CD14-positive monocyte (primary cell): ENCODE measurements at regions not wholly inside any gene's neighbourhood (a gene's known extent, or its start where the extent isn't known, plus 50 kb on each side); places are given as distances from the start of the nearest gene placed in this dataset.

Experiments
- DNase-seq, 3 donors: peaks; one replicate each; pipeline ENCODE4 v3.0.0-alpha.2; 2011 to 2022
- H2AFZ ChIP-seq: 2 replicates; pipeline ENCODE4 v1.6.0; 2012; ENCODE audit warnings: mild to moderate bottlenecking, low read depth, low read length, inconsistent platforms; ENCODE audit not compliant: insufficient read depth, poor library complexity, severe bottlenecking
- H3K27ac ChIP-seq, 2 donors: 1 replicate in 1 of 2; 2 replicates in 1 of 2; pipeline ENCODE4 v1.5.1; 2012 to 2013; ENCODE audit warnings: low read length in 2 of 2, control low read depth in 1 of 2, inconsistent platforms in 1 of 2, low read depth in 1 of 2, mild to moderate bottlenecking in 1 of 2
- H3K27me3 ChIP-seq, 2 donors: one replicate each; pipeline versions ENCODE4 v1.6.0 to v1.6.1; 2011 to 2013; ENCODE audit warnings: low read length in 2 of 2; ENCODE audit not compliant: control insufficient read depth in 2 of 2, insufficient read depth in 2 of 2
- H3K36me3 ChIP-seq, 2 donors: replicated peaks in 1 of 2; 1 replicate in 1 of 2; 2 replicates in 1 of 2; pipeline versions ENCODE4 v1.5.1 to v1.6.1; 2012 to 2013; ENCODE audit warnings: low read length in 2 of 2, control low read depth in 1 of 2, inconsistent platforms in 1 of 2, mild to moderate bottlenecking in 1 of 2; ENCODE audit not compliant: insufficient read depth in 2 of 2, control insufficient read depth in 1 of 2
- H3K4me1 ChIP-seq, 2 donors: 1 replicate in 1 of 2; 2 replicates in 1 of 2; pipeline versions ENCODE4 v1.5.1 to v1.6.1; 2012 to 2013; ENCODE audit warnings: low read length in 2 of 2, control low read depth in 1 of 2, inconsistent platforms in 1 of 2, mild to moderate bottlenecking in 1 of 2, moderate library complexity in 1 of 2; ENCODE audit not compliant: insufficient read depth in 2 of 2, control insufficient read depth in 1 of 2
- H3K4me2 ChIP-seq: replicated peaks from 2 replicates; pipeline ENCODE3; 2012; ENCODE audit warnings: low read length, moderate library complexity, mild to moderate bottlenecking; ENCODE audit not compliant: poor library complexity, severe bottlenecking; ENCODE audit errors: extremely low read depth
- H3K4me3 ChIP-seq, 3 experiments: fragments of 200-600 bp in 1 of 3; sonication (generic) in 1 of 3; replicated peaks in 1 of 3; 1 replicate in 2 of 3; 2 replicates in 1 of 3; pipeline ENCODE4 v1.5.1; 2011 to 2013; ENCODE audit warnings: low read length in 3 of 3, mild to moderate bottlenecking in 3 of 3, control low read depth in 2 of 3, low read depth in 2 of 3, inconsistent platforms in 1 of 3, moderate library complexity in 1 of 3
- H3K79me2 ChIP-seq: 2 replicates; pipeline ENCODE4 v1.6.0; 2012; ENCODE audit warnings: mild to moderate bottlenecking, control low read depth, inconsistent platforms, low read length, moderate library complexity; ENCODE audit not compliant: insufficient read depth
- H3K9ac ChIP-seq: 2 replicates; pipeline ENCODE4 v1.6.0; 2017; ENCODE audit warnings: low read length, mild to moderate bottlenecking; ENCODE audit not compliant: insufficient read depth, poor library complexity, severe bottlenecking
- H3K9me3 ChIP-seq, 2 donors: replicated peaks in 1 of 2; 1 replicate in 1 of 2; 2 replicates in 1 of 2; pipeline versions ENCODE4 v1.5.1 to v1.6.1; 2012 to 2013; ENCODE audit warnings: low read length in 2 of 2, control low read depth in 1 of 2; ENCODE audit not compliant: control insufficient read depth in 1 of 2, insufficient read depth in 1 of 2
- H4K20me1 ChIP-seq: 2 replicates; pipeline ENCODE4 v1.6.0; 2012; ENCODE audit warnings: mild to moderate bottlenecking, low read length, control low read depth, moderate library complexity; ENCODE audit not compliant: insufficient read depth
- H3K27ac Mint-ChIP-seq, 7 donors: one replicate each; pipeline ENCODE4 v1.8.0; 2020; ENCODE audit warnings: mild to moderate bottlenecking in 7 of 7, mixed read lengths in 7 of 7, moderate library complexity in 6 of 7, inconsistent platforms in 2 of 7
- H3K27me3 Mint-ChIP-seq, 3 donors: one replicate each; pipeline ENCODE4 v1.8.0; 2021 to 2022; ENCODE audit warnings: low read depth in 3 of 3, mild to moderate bottlenecking in 3 of 3, mixed read lengths in 3 of 3, moderate library complexity in 3 of 3, inconsistent platforms in 1 of 3
- H3K36me3 Mint-ChIP-seq, 2 donors: one replicate each; pipeline ENCODE4 v1.8.0; 2020; ENCODE audit warnings: mixed read lengths in 2 of 2, inconsistent platforms in 1 of 2, mild to moderate bottlenecking in 1 of 2
- H3K4me1 Mint-ChIP-seq: one replicate; pipeline ENCODE4 v1.8.0; 2020; ENCODE audit warnings: mild to moderate bottlenecking, mixed read lengths
- H3K4me3 Mint-ChIP-seq, 2 donors: one replicate each; pipeline ENCODE4 v1.8.0; 2020; ENCODE audit warnings: mild to moderate bottlenecking in 2 of 2, mixed read lengths in 2 of 2, moderate library complexity in 1 of 2
- H3K9me3 Mint-ChIP-seq, 7 donors: one replicate each; pipeline ENCODE4 v1.8.0; 2020 to 2022; ENCODE audit warnings: mixed read lengths in 7 of 7, mild to moderate bottlenecking in 6 of 7, moderate library complexity in 6 of 7, inconsistent platforms in 2 of 7
- CTCF ChIP-seq: fragments of 200-600 bp; IDR thresholded peaks from one replicate; pipeline ENCODE4 v1.8.0; 2022; ENCODE audit warnings: antibody characterized with exemption, mild to moderate bottlenecking
- WGBS: methylation state at CpG from one replicate; pipeline ENCODE4 v1.1.5; 2013; ENCODE audit warnings: missing lambda C conversion rate; ENCODE audit not compliant: insufficient coverage; 5-methylcytosine and 5-hydroxymethylcytosine counted together
- intact Hi-C, 2 donors: fragments of 100-400 bp; cut with micrococcal nuclease; formaldehyde crosslinking; loops; one replicate each; pipeline versions ENCODE4 v1.15.0 to v1.15.1; 2023

DNA sequence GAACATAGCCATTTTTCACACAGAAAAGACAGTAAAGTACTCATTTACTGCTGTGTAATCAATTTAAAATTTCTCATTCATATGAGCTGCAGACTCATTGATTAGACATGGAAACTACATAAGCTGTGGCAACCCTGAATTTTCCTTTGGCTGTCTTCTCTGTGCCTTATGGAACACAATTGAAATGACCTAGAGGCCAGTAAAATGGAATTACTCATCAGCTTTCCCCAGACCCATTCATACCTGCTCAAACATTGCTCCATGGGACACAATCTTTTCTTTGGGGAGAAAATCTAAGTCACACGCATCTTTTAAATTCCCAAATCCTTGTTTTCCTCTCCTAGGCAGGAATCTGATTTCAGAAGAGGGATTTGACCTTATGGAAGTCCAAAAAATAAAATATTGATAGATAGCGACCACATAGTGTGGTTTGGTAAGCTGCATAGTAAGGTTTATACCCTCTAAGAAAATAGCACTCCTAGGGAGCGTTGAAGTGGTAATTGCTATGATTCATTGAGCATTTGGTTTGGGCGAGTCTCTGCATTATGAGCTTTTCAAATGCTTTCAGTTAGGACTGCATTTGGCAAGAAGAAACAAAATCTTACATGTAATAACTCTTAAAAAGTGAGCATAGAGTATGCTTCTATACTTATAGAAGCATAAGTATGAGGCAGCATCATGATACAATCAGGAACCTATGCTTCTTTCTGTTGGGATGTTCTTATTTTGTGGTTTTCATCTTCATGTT lies 243.4 kb upstream of the GADL1 start:
- Histone ChIP-seq H3K4me1 (no peaks in the 10 kb centered on the region), H4K20me1 (no peaks in the 10 kb centered on the region), H3K36me3 (no peaks in the 10 kb centered on the region), H3K4me3 (no peak overlapping the region), H3K9ac (no peak overlapping the region), H3K9me3 (no peaks in the 10 kb centered on the region), H3K79me2 (no peaks in the 10 kb centered on the region), H2AFZ (no peak overlapping the region), H3K27ac (no peak overlapping the region), H3K27me3 (no peaks in the 10 kb centered on the region), H3K4me2 (no peak overlapping the region)
- Mint-ChIP-seq H3K27ac (no peak overlapping the region), H3K27me3 (no peaks in the 10 kb centered on the region), H3K36me3 (no peaks in the 10 kb centered on the region), H3K4me3 (no peak overlapping the region), H3K9me3 (peaks cover 0 to 5% (median 0%) of the 10 kb centered on the region in 7 donors), H3K4me1 (no peaks in the 10 kb centered on the region)
- no peak for TF ChIP-seq CTCF
- intact Hi-C loops = no loop called here
- DNase-seq = no peak
- WGBS = no CpG with 5 or more reads among the region's 4 CpGs

GRCh38 chr3:31140470-31140869 lies 246.0 kb upstream of the GADL1 start:
- intact Hi-C loops = no loop called here
- H3K79me2 ChIP-seq = no peaks in the 10 kb centered on the region
- no peak overlapping the region for H3K27ac ChIP-seq
- no peaks in the 10 kb centered on the region for H3K36me3 Mint-ChIP-seq
- no peak overlapping the region for H3K4me3 ChIP-seq
- no peaks in the 10 kb centered on the region for H3K9me3 ChIP-seq
- H2AFZ ChIP-seq = no peak overlapping the region
- H3K27me3 Mint-ChIP-seq = no peaks in the 10 kb centered on the region
- no peak overlapping the region for H3K27ac Mint-ChIP-seq
- no peaks in the 10 kb centered on the region for H3K36me3 ChIP-seq
- no peaks in the 10 kb centered on the region for H4K20me1 ChIP-seq
- no peak overlapping the region for H3K4me3 Mint-ChIP-seq
- H3K4me1 ChIP-seq = no peaks in the 10 kb centered on the region
- no peak for TF ChIP-seq CTCF
- H3K9me3 Mint-ChIP-seq = peaks cover 0 to 5% (median 0%) of the 10 kb centered on the region in 7 donors
- DNase-seq = no peak
- H3K4me2 ChIP-seq = no peak overlapping the region
- H3K27me3 ChIP-seq = no peaks in the 10 kb centered on the region
- no peak overlapping the region for H3K9ac ChIP-seq
- H3K4me1 Mint-ChIP-seq = no peaks in the 10 kb centered on the region
